MCF 10A (cell line): ENCODE measurements at regions not wholly inside any gene's neighbourhood (a gene's known extent, or its start where the extent isn't known, plus 50 kb on each side); places are given as distances from the start of the nearest gene placed in this dataset.

ENCODE experiments used
- BruUV-seq: library from RNA; stranded (reverse); fragments of 400-500 nt; replicated peaks from 2 replicates; lab custom pipeline; 2021; lab: Mats Ljungman, UMichigan
- CTCF ChIA-PET: fragments of 300-600 bp; sonication (Branson Sonifier 250); formaldehyde crosslinking; extraction: SDS; loops from one replicate; lab custom pipeline; 2021; ENCODE audit warnings: antibody characterized with exemption, inconsistent platforms; lab: Yijun Ruan, JAX
- POLR2A ChIA-PET: fragments of 300-600, 350-650 bp; sonication (Branson Sonifier 250); formaldehyde crosslinking; extraction: SDS; loops from one replicate; lab custom pipeline; 2020; ENCODE audit warnings: antibody characterized with exemption, inconsistent platforms; lab: Yijun Ruan, JAX
- DNase-seq: peaks from one replicate; pipeline ENCODE4 v3.0.0-alpha.2; 2018; ENCODE audit not compliant: unreplicated experiment
- H3K27ac Mint-ChIP-seq: one replicate; pipeline ENCODE4 v1.8.0; 2022; ENCODE audit warnings: mild to moderate bottlenecking, low read depth, mixed read lengths; ENCODE audit not compliant: unreplicated experiment
- H3K27me3 Mint-ChIP-seq: one replicate; pipeline ENCODE4 v1.8.0; 2022; ENCODE audit warnings: mixed read lengths; ENCODE audit not compliant: insufficient read depth, unreplicated experiment
- H3K36me3 Mint-ChIP-seq: one replicate; pipeline ENCODE4 v1.8.0; 2022; ENCODE audit warnings: mild to moderate bottlenecking, moderate library complexity, mixed read lengths; ENCODE audit not compliant: insufficient read depth, unreplicated experiment
- H3K4me1 Mint-ChIP-seq: one replicate; pipeline ENCODE4 v1.8.0; 2022; ENCODE audit warnings: mixed read lengths; ENCODE audit not compliant: insufficient read depth, unreplicated experiment
- H3K4me3 Mint-ChIP-seq: one replicate; pipeline ENCODE4 v1.8.0; 2022; ENCODE audit warnings: mild to moderate bottlenecking, moderate library complexity, mixed read lengths; ENCODE audit not compliant: unreplicated experiment
- H3K9me3 Mint-ChIP-seq: one replicate; pipeline ENCODE4 v1.8.0; 2022; ENCODE audit warnings: mixed read lengths; ENCODE audit not compliant: unreplicated experiment
- CTCF ChIP-seq: fragments of 200-600 bp; IDR thresholded peaks from one replicate; pipeline ENCODE4 v1.8.0; 2022; ENCODE audit warnings: antibody characterized with exemption, mild to moderate bottlenecking; ENCODE audit not compliant: unreplicated experiment
- intact Hi-C: fragments of 100-400 bp; cut with micrococcal nuclease; formaldehyde crosslinking; loops from 2 replicates; pipeline ENCODE4 v1.14.1; 2022

- no peaks in the 10 kb centered on the region for H3K4me1 Mint-ChIP-seq
- no peaks in the 10 kb centered on the region for H3K36me3 Mint-ChIP-seq
- peaks cover 11% of the 10 kb centered on the region for H3K9me3 Mint-ChIP-seq
- DNase-seq = no peak
- H3K4me3 Mint-ChIP-seq = no peak overlapping the region
- intact Hi-C loops = no loop called here
- no peaks in the 10 kb centered on the region for H3K27me3 Mint-ChIP-seq
- no peak for TF ChIP-seq CTCF
- no peak overlapping the region for H3K27ac Mint-ChIP-seq
- POLR2A ChIA-PET = interaction anchor here (0.7 kb wide), 1 partner anchor 40 kb away, joined by 3 read pairs; no protein-coding TSS in a partner anchor
- CTCF ChIA-PET = no interaction called here
- no TSS peak for BruUV-seq
Observed at GRCh38 chr5:3105172-3105571, 353.7 kb upstream of the IRX2 start.

- DNase-seq = no peak
- ChIA-PET CTCF (interaction anchor here (0.6 kb wide), 1 partner anchor 373 kb away, joined by 3 read pairs; no protein-coding TSS in a partner anchor), POLR2A (interaction anchor here (0.7 kb wide), 1 partner anchor 39 kb away, joined by 3 read pairs; no protein-coding TSS in a partner anchor)
- no TSS peak for BruUV-seq
- Mint-ChIP-seq H3K4me1 (no peaks in the 10 kb centered on the region), H3K4me3 (no peak overlapping the region), H3K27me3 (no peaks in the 10 kb centered on the region), H3K9me3 (peaks cover 11% of the 10 kb centered on the region), H3K36me3 (no peaks in the 10 kb centered on the region), H3K27ac (no peak overlapping the region)
- no peak for TF ChIP-seq CTCF
- intact Hi-C loops = no loop called here
Observed at GRCh38 chr5:3104429-3105060, 353.1 kb upstream of the IRX2 start.

- Mint-ChIP-seq H3K27me3 (no peaks in the 10 kb centered on the region), H3K9me3 (peaks cover under 1% of the 10 kb centered on the region), H3K4me1 (no peaks in the 10 kb centered on the region), H3K4me3 (no peak overlapping the region), H3K27ac (no peak overlapping the region), H3K36me3 (no peaks in the 10 kb centered on the region)
- ChIA-PET CTCF (interaction anchor here (0.6 kb wide), 1 partner anchor 72 kb away, joined by 4 read pairs; no protein-coding TSS in a partner anchor), POLR2A (no interaction called here)
- intact Hi-C loops = no loop called here
- TF ChIP-seq CTCF = no peak
- DNase-seq = no peak
- no TSS peak for BruUV-seq
Observed at GRCh38 chr5:3103262-3103811, 351.9 kb upstream of the IRX2 start.

GRCh38 chr5:3102531-3102930, 351.1 kb upstream of the IRX2 start:
- no peak overlapping the region for H3K4me3 Mint-ChIP-seq
- BruUV-seq = no TSS peak
- no peak overlapping the region for H3K27ac Mint-ChIP-seq
- ChIA-PET POLR2A (no interaction called here), CTCF (no interaction called here)
- H3K4me1 Mint-ChIP-seq = no peaks in the 10 kb centered on the region
- intact Hi-C loops = no loop called here
- TF ChIP-seq CTCF = no peak
- DNase-seq = no peak
- H3K36me3 Mint-ChIP-seq = no peaks in the 10 kb centered on the region
- H3K9me3 Mint-ChIP-seq = no peaks in the 10 kb centered on the region
- H3K27me3 Mint-ChIP-seq = no peaks in the 10 kb centered on the region
